OCI-LY7 (cell line): ENCODE measurements at regions not wholly inside any gene's neighbourhood (a gene's known extent, or its start where the extent isn't known, plus 50 kb on each side); places are given as distances from the start of the nearest gene placed in this dataset.

Experiments used
- EZH2phosphoT487 ChIP-seq: fragments of 200-600 bp; sonication (generic); IDR thresholded peaks from 2 replicates; pipeline ENCODE4 v1.6.1; 2018; ENCODE audit warnings: low read depth, borderline replicate concordance, mild to moderate bottlenecking, mixed run types, antibody characterized with exemption, low read length, moderate library complexity, mixed read lengths
- TF ChIP-seq, protein P1 (sequence below): fragments of 200-600 bp; sonication (generic); conservative IDR thresholded peaks from 2 replicates; pipeline ENCODE4 v1.5.1; 2014; ENCODE audit warnings: mild to moderate bottlenecking, antibody characterized with exemption, low read length, moderate library complexity, mixed read lengths

DNA sequence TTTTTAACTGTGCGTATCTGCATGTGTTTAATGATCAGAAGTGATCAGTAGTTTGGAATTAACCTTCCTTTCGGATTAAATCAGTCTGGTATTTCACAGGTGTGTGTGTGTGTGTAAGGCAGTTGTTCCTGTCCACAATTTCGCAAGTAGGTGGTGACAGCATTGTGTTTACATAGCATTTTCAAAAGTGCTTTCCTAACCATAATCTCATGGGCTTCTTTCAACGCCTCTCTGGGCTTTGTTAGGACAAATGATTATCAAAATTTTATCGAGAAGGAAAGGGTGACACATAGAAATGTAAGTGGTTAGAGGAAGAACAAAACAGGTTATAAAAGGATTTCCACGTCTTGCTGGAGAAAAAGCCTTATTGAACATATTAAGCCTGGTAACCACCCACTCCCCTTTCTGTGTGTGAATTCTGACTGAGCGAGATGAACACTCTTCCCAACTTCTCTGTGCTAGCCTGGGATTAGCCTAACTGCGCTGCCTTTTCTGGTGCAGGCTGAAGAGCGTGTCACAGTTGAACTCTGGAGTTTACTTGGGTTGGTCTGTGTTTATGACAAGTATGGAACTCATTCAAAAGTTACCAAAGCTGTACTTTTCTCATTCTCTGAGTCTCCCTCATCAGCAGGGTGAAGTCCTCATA, 292.3 kb upstream of the PITRM1 start:
- TF ChIP-seq, protein P1, sequence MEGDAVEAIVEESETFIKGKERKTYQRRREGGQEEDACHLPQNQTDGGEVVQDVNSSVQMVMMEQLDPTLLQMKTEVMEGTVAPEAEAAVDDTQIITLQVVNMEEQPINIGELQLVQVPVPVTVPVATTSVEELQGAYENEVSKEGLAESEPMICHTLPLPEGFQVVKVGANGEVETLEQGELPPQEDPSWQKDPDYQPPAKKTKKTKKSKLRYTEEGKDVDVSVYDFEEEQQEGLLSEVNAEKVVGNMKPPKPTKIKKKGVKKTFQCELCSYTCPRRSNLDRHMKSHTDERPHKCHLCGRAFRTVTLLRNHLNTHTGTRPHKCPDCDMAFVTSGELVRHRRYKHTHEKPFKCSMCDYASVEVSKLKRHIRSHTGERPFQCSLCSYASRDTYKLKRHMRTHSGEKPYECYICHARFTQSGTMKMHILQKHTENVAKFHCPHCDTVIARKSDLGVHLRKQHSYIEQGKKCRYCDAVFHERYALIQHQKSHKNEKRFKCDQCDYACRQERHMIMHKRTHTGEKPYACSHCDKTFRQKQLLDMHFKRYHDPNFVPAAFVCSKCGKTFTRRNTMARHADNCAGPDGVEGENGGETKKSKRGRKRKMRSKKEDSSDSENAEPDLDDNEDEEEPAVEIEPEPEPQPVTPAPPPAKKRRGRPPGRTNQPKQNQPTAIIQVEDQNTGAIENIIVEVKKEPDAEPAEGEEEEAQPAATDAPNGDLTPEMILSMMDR = no peak
- no peak for TF ChIP-seq EZH2phosphoT487
